Heart left ventricle (tissue), 16 donors: ENCODE measurements at regions not wholly inside any gene's neighbourhood (a gene's known extent, or its start where the extent isn't known, plus 50 kb on each side); places are given as distances from the start of the nearest gene placed in this dataset.

Source experiments
- ATAC-seq, 4 donors: fragments of 200-7000 bp; cut with Tn5 transposase; one replicate each; pipeline ENCODE4 v1.9.1; 2020 to 2022; ENCODE audit warnings: moderate library complexity in 4 of 4, mild to moderate bottlenecking in 3 of 4, moderate number of reproducible peaks in 1 of 4
- DNase-seq, 5 donors: peaks; one replicate each; pipeline ENCODE4 v3.0.0-alpha.2; 2020
- H3K27ac ChIP-seq, 12 donors: fragments of 200-600 bp; sonication (generic) in 4 of 12; one replicate each; pipeline versions ENCODE4 v1.5.0 to v1.8.0; 2016 to 2022; ENCODE audit warnings: mild to moderate bottlenecking in 2 of 12
- H3K27me3 ChIP-seq, 9 donors: fragments of 200-600 bp; sonication (generic) in 2 of 9; one replicate each; pipeline versions ENCODE4 v1.5.1 to v1.8.0; 2016 to 2022; ENCODE audit warnings: mild to moderate bottlenecking in 3 of 9
- H3K36me3 ChIP-seq, 9 donors: fragments of 200-600 bp; sonication (generic) in 2 of 9; one replicate each; pipeline versions ENCODE4 v1.5.0 to v1.8.0; 2018 to 2022; ENCODE audit warnings: mild to moderate bottlenecking in 2 of 9
- H3K4me1 ChIP-seq, 12 donors: fragments of 200-600 bp; sonication (generic) in 4 of 12; one replicate each; pipeline versions ENCODE4 v1.5.0 to v1.8.0; 2016 to 2022; ENCODE audit warnings: mild to moderate bottlenecking in 3 of 12
- H3K4me3 ChIP-seq, 12 donors: fragments of 200-600 bp; sonication (generic) in 4 of 12; one replicate each; pipeline versions ENCODE4 v1.5.0 to v1.8.0; 2017 to 2022; ENCODE audit warnings: mild to moderate bottlenecking in 9 of 12, moderate library complexity in 4 of 12
- H3K9me3 ChIP-seq, 12 donors: fragments of 200-600 bp; sonication (generic) in 4 of 12; one replicate each; pipeline versions ENCODE4 v1.5.0 to v1.8.0; 2016 to 2022; ENCODE audit warnings: mild to moderate bottlenecking in 1 of 12
- POLR2A ChIP-seq, 2 donors: fragments of 450-650 bp; IDR thresholded peaks; one replicate each; pipeline ENCODE4 v1.6.1; 2017; ENCODE audit warnings: antibody characterized with exemption in 2 of 2, mild to moderate bottlenecking in 2 of 2, moderate library complexity in 2 of 2
- WGBS, 4 donors: extraction: QIAGEN DNeasy Blood & Tissue Kit in 2 of 4; methylation state at CpG; one replicate each; pipeline versions ENCODE4 v1.1.5 to v1.1.7; 2013 to 2018; 5-methylcytosine and 5-hydroxymethylcytosine counted together
- intact Hi-C, 10 donors: fragments of 100-400 bp; cut with DNase I; formaldehyde crosslinking; loops; one replicate each; pipeline versions ENCODE4 v1.11.1 to v1.14.2; 2022
- TF ChIP-seq, protein P1 (sequence below), 12 donors: fragments of 200-600 bp; sonication (generic) in 4 of 12; IDR thresholded peaks; one replicate each; pipeline versions ENCODE4 v1.5.0 to v1.8.0; 2018 to 2022; ENCODE audit warnings: antibody characterized with exemption in 12 of 12, mild to moderate bottlenecking in 5 of 12
- donor health status: ischemic (EF 13 %, LVEDD 7.1; RV severe dilation, severe dysfunction).
- donor health status: healthy with polysubstance abuse.
- donor health status: DM: no; HTN: yes; CAD: no.
- donor health status: DM: no; HTN: no; CAD: no.
- donor health status: ischemic (EF 25% LVEDD 6.9; RV normal size, moderate dysfunction).
- donor health status: ischemic (EF 25% LVEDD 5.7; RV mildly dilated, moderate dysfunction).
- donor health status: healthy.
- donor health status: DM: yes; HTN: yes; CAD: no.
- donor health status: ischemic (EF 35%, LVEDD 5.7; RV mildly dilated, moderate dysfunction).
- donor health status: nonischemic (EF 11% LVEDD 7.7; RV severe dilation, severe dysfunction).
- donor health status: DM: yes; HTN: yes; CAD: no.
- donor health status: PGD.
- donor health status: ischemic (EF 29% LVEDD 5.4; RV normal size, mild dysfunction).
- donor health status: nonischemic (EF 23%, LVEDD 6.1; RV moderate dilation, normal function).

DNA sequence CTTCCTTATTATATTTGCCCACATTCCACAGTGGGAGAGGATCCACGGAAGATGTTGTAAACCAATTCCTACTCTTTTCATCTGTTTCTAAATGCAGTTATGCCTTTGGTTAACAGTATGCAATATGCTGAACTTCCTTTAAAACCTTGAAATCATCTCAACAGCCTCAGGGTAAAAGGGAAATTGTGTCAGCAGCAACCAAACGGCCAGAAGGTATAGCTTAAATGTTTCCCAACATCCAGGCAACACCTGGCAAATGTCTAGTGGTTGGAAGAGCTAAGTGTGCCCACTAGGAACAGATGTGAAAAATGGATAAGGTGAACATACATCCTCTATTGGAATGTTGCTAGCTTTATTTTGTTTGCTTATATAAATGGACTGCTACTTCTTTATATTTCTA, 164.8 kb downstream of the FAXC start:
- 41 to 49% (median 45%) methylated on average over 2 of the region's 2 CpGs for WGBS, 4 donors
- TF ChIP-seq, protein P1, sequence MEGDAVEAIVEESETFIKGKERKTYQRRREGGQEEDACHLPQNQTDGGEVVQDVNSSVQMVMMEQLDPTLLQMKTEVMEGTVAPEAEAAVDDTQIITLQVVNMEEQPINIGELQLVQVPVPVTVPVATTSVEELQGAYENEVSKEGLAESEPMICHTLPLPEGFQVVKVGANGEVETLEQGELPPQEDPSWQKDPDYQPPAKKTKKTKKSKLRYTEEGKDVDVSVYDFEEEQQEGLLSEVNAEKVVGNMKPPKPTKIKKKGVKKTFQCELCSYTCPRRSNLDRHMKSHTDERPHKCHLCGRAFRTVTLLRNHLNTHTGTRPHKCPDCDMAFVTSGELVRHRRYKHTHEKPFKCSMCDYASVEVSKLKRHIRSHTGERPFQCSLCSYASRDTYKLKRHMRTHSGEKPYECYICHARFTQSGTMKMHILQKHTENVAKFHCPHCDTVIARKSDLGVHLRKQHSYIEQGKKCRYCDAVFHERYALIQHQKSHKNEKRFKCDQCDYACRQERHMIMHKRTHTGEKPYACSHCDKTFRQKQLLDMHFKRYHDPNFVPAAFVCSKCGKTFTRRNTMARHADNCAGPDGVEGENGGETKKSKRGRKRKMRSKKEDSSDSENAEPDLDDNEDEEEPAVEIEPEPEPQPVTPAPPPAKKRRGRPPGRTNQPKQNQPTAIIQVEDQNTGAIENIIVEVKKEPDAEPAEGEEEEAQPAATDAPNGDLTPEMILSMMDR (IDR thresholded peaks at IDR 0.05), result no peak
- TF ChIP-seq POLR2A (IDR thresholded peaks at IDR 0.05), result no peak
- no peak for DNase-seq
- intact Hi-C loops, result no loop called here
- Histone ChIP-seq H3K4me1 (peaks cover 0 to 20% (median 0%) of the 10 kb centered on the region in 12 donors), H3K4me3 (no peak overlapping the region), H3K9me3 (peaks cover 0 to 20% (median 10%) of the 10 kb centered on the region in 12 donors), H3K27ac (no peak overlapping the region), H3K27me3 (no peaks in the 10 kb centered on the region), H3K36me3 (no peaks in the 10 kb centered on the region)
- no peak for ATAC-seq

DNA sequence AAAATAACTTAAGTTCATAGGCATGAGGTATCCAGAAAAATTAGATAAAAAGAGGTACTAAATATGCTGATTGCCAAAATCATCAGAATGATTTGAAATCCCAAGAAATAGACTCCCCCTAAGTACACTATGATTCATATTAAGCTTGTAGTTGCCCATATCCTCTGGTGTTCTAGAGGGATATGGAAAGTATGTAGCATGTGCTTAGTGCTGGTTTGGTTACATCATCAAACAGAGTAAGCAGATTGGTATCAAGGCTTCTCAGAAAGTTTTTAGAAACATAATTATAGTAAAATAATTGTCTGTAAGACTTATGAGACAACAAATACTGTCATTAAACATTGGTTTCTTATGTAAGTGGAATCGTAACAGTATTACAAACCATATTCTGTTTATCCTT, 166.4 kb downstream of the FAXC start:
- no peaks in the 10 kb centered on the region for H3K36me3 ChIP-seq
- H3K27me3 ChIP-seq, result no peaks in the 10 kb centered on the region
- no peak overlapping the region for H3K4me3 ChIP-seq
- TF ChIP-seq, protein P1 (IDR thresholded peaks at IDR 0.05), result no peak
- no peak for TF ChIP-seq POLR2A (IDR thresholded peaks at IDR 0.05)
- intact Hi-C loops, result no loop called here
- no peak for DNase-seq
- ATAC-seq, result no peak
- H3K4me1 ChIP-seq, result peaks cover 0 to 20% (median 0%) of the 10 kb centered on the region in 12 donors
- 91 to 98% (median 93%) methylated on average over 1 of the region's 1 CpG for WGBS, 4 donors
- peaks cover 0 to 32% (median 10%) of the 10 kb centered on the region in 12 donors for H3K9me3 ChIP-seq
- no peak overlapping the region for H3K27ac ChIP-seq

DNA sequence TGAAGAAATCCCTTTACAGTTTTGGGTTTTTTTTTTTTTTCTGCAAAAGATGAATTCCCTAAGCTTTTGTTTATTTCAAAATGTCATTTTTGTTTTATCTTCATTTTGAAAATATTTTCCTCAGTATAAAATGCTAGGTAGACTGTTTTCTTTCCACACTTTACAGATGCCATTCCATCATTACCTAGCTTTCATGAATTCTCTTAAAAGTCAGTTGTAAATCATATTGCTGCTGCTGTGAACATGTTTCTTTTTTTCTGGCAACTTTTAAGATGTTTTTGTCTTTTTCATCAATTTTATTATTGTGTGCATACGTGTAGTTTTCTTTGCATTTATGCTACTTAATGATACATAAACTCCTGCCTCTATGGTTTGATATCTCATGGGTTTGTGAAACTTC, 168.3 kb downstream of the FAXC start:
- H3K4me1 ChIP-seq, result peaks cover 0 to 5% (median 0%) of the 10 kb centered on the region in 12 donors
- intact Hi-C loops, result no loop called here
- 73 to 87% (median 78%) methylated on average over 1 of the region's 1 CpG for WGBS, 4 donors
- peaks cover 0 to 32% (median 10%) of the 10 kb centered on the region in 12 donors for H3K9me3 ChIP-seq
- H3K27ac ChIP-seq, result no peak overlapping the region
- H3K4me3 ChIP-seq, result no peak overlapping the region
- H3K27me3 ChIP-seq, result no peaks in the 10 kb centered on the region
- no peak for DNase-seq
- H3K36me3 ChIP-seq, result no peaks in the 10 kb centered on the region
- TF ChIP-seq, protein P1 (IDR thresholded peaks at IDR 0.05), result no peak
- TF ChIP-seq POLR2A (IDR thresholded peaks at IDR 0.05), result no peak
- no peak for ATAC-seq

DNA sequence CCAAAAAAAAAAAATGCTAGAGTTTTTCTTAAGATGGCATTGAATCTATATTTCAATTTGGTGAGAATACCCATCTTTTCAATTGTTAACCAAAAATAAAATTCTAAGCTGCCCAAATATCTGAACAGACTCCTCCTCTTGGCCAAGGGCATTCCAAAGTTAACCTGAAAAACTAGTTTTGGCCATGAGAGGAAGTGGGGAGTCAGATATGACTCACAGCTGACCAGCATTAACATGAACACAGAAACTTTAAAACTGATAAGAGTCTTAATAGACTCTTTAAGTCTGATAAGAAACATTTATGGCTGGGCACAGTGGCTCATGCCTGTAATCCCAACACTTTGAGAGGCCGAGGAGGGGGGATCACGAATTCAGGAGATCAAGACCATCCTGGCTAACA, 171.3 kb downstream of the FAXC start:
- 59 to 65% (median 64%) methylated on average over 2 of the region's 2 CpGs for WGBS, 4 donors
- intact Hi-C loops, result no loop called here
- no peak for ATAC-seq

More for the DNA sequence above, 171.3 kb downstream of the FAXC start:
- DNase-seq, result no peak
- no peak overlapping the region for H3K4me3 ChIP-seq
- no peak overlapping the region for H3K27ac ChIP-seq
- H3K27me3 ChIP-seq, result no peaks in the 10 kb centered on the region
- H3K36me3 ChIP-seq, result no peaks in the 10 kb centered on the region
- H3K9me3 ChIP-seq, result peaks cover 0 to 32% (median 10%) of the 10 kb centered on the region in 12 donors
- no peaks in the 10 kb centered on the region for H3K4me1 ChIP-seq
- TF ChIP-seq, protein P1 (IDR thresholded peaks at IDR 0.05), result no peak
- no peak for TF ChIP-seq POLR2A (IDR thresholded peaks at IDR 0.05)
